Prostate gland (tissue), 2 donors: ENCODE measurements at regions not wholly inside any gene's neighbourhood (a gene's known extent, or its start where the extent isn't known, plus 50 kb on each side); places are given as distances from the start of the nearest gene placed in this dataset.

Source experiments
- CTCF ChIP-seq, 4 experiments: fragments of 200-600 bp in 2 of 4; fragments of 450-650 bp in 2 of 4; sonication (generic) in 2 of 4; IDR thresholded peaks; 1 replicate in 3 of 4; 2 replicates in 1 of 4; pipeline ENCODE4 v1.5.1; 2016 to 2019; ENCODE audit warnings: antibody characterized with exemption in 4 of 4, mild to moderate bottlenecking in 2 of 4, moderate library complexity in 2 of 4
- POLR2AphosphoS5 ChIP-seq: sonication (generic); formaldehyde crosslinking; IDR thresholded peaks from one replicate; pipeline ENCODE4 v1.6.1; 2017; ENCODE audit warnings: antibody characterized with exemption

- no peak for TF ChIP-seq CTCF (IDR thresholded peaks at IDR 0.05)
- no peak for TF ChIP-seq POLR2AphosphoS5
These were observed 100.2 kb downstream of the RMI2 start for GRCh38 chr16:11445486-11445885.
